GM12865 (cell line): ENCODE measurements at regions not wholly inside any gene's neighbourhood (a gene's known extent, or its start where the extent isn't known, plus 50 kb on each side); places are given as distances from the start of the nearest gene placed in this dataset.

Experiments
- DNase-seq: peaks from one replicate; pipeline ENCODE4 v3.0.0; 2010; ENCODE audit warnings: low read depth
- H3K4me3 ChIP-seq: 2 replicates; pipeline ENCODE4 v1.5.1; 2011; ENCODE audit warnings: mild to moderate bottlenecking, low read depth, low read length, control low read depth
- CTCF ChIP-seq: IDR thresholded peaks from 2 replicates; pipeline ENCODE4 v1.5.1; 2011; ENCODE audit warnings: low read length, control low read depth, low read depth, inconsistent platforms; ENCODE audit not compliant: insufficient read depth; ENCODE audit errors: missing control alignments

GRCh38 chr20:24718277-24718676, 230.8 kb upstream of the CST7 start:
- DNase-seq: no peak
- TF ChIP-seq CTCF: no peak
- no peak overlapping the region for H3K4me3 ChIP-seq

DNA sequence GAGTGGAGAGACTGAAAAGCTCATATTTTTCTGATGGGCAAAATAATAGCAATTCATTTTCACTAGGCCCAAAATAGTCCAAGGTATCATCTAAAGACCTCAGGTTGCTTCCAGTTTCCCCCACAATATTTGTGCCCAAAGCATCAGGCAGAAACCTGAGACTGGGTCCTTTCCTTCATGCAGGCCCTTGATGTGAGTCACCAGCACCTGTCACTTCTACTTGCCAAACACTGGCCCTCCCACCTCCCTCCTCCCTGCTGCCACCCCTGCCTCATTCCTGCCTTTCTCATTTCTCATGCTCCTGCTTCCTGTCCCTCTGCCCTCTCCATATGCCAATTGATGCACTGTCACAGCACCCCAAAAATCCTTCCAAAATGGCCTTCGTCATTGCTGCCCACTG, 230.4 kb upstream of the CST7 start:
- H3K4me3 ChIP-seq: no peak overlapping the region
- no peak for TF ChIP-seq CTCF
- DNase-seq: peak; percentile 28

- DNase-seq: no peak
- TF ChIP-seq CTCF: no peak
- no peak overlapping the region for H3K4me3 ChIP-seq
These were observed 228.1 kb upstream of the CST7 start for GRCh38 chr20:24720957-24721356.

DNA sequence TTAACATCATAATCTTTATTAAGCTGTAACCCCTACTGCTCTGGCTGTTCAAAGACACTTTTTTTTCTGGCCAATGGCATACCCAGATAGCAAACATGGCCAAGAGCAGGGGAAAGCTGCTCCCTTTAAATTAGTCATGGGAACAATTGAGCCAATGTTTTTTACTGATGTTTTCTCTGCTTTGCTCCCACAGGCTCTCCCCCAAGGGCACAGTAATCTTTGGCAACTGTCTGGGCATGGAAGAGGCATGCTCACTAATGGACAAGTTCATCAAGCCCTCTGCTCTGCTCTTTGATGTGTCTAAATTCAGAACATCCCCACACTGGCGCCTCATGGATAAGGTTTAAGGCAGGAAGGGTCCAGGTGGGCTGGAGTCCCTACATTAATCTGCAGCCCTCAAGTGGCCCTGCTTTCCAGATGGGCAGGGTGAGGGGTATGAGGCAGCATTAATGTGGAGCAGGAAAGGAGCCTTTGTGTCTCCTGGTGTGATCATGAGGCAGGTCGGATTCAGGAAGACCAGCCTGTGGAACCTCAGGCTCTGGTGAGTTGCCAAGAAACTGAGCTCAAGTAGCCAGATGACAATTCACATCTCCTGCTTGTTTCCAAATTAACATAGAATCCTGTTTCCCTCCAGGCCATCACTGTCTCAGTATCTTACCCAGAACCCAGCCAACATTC, 227.0 kb upstream of the CST7 start:
- no peak for DNase-seq
- H3K4me3 ChIP-seq: no peak overlapping the region
- no peak for TF ChIP-seq CTCF

GRCh38 chr20:24722586-24722985, 226.5 kb upstream of the CST7 start:
- H3K4me3 ChIP-seq: no peak overlapping the region
- no peak for TF ChIP-seq CTCF
- DNase-seq: no peak

GRCh38 chr20:24723186-24723585, 225.9 kb upstream of the CST7 start:
- DNase-seq: no peak
- H3K4me3 ChIP-seq: no peak overlapping the region
- no peak for TF ChIP-seq CTCF
